Activated CD4-positive, alpha-beta T cell treated with anti-CD3 and anti-CD28 coated beads, Interleukin-2, amount 50 U/mL, for 16 hours (primary cell): ENCODE measurements at regions not wholly inside any gene's neighbourhood (a gene's known extent, or its start where the extent isn't known, plus 50 kb on each side); places are given as distances from the start of the nearest gene placed in this dataset.
A peak's percentile ranks its signal among the peaks of the same experiment; 100 is the strongest.

Source experiments
- DNase-seq: peaks from one replicate; pipeline ENCODE4 v3.0.0-alpha.2; 2020

DNA sequence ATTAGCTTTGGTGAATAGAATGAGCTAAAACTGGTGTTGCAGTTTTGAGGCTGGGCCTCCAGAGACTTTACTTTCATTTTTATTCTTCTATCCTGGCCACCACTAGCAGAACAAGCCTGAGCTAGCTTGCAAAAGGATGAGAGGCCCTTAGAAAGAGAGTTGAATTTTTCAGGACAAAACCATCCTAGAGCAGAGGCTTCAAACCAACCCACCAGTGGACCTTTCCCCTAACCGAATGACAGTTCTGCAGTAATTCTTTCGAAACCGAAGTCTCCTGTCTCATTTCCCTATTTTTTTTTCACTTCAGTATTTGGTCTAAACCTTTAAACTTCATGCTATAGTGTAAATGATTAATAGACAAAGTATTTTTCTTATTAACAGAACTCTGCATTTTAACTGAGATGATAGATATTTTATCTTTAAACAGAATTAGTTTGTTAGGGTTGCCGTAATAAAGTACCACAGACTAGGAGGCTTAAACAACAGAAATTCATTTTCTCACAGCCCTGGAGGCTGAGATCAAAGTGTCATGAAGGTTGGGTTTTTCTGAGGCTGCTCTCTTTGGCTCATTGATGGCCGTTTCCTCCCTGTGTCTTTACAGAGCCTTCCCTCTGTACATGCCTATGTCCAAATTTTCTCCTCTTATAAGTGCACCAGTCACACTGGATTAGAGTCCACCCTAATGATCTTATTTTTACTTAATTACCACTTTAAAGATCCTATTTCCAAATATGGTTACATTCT is 80.6 kb upstream of the PAK5 start:
- no peak for DNase-seq

DNA sequence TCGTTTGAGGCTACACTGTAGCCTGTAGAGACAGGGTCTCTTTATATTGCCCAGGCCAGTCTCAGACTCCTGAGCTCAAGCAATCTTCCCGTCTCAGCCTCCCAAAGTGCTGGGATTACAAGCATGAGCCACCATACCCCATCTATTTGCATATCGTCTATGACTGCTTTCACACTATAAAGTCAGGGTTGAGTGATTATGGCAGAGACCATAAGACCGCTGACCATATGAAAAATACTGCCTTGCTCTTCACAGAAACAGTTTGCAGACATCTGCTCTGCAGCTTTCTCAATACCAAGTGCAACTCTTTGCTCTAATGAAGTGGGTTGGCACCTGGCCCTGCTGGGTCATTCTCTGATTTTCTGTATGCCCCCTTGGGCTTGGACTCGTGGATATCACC is 79.5 kb upstream of the PAK5 start:
- DNase-seq, result no peak

- no peak for DNase-seq
Observed at GRCh38 chr20:9916761-9917160, 77.9 kb upstream of the PAK5 start.

DNA sequence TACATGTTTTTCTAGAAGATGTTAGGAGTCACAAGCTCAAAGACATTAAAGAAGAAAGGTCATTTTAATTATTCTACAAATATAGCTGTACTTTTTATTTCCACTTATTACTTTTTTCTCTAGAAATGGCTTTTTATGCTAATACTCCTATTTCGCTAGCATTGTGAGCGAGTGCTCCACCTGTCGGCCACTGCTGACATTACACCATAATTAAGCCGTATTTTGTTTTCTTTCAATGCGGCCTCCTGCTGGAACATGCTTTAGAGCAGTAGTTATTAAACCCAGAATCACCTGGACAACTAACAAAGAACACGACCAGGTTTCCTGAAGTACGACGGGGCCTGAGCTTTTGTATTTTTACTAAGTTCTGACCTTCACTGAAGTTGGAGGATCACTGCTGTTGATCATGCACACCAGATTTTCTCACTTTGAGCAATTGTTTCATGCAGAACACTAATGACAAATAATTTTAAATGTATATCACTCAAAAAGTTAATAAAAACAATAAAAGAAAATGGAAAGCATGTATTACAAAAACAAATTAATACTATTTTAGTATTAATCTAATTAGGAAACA is 74.1 kb upstream of the PAK5 start:
- DNase-seq, result peak; percentile 38

DNA sequence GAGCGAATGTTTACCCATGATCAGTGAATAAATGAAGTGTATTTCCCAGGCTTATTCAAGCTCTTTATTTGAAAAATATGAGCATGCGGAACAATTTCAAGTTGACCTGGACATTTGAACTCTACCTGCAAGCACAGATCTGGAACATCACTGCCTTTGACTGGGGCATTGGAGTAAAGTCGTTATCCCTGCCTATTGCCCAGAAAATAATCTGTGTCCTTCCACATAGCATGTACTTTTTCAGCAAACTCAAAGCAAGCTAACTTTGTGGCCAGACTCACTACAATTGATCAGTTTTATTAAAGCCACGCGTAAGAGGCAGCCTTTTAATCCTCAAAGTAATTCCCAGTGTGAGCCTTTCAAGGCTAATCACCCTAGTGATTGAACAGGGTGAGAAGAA is 73.4 kb upstream of the PAK5 start:
- no peak for DNase-seq

DNA sequence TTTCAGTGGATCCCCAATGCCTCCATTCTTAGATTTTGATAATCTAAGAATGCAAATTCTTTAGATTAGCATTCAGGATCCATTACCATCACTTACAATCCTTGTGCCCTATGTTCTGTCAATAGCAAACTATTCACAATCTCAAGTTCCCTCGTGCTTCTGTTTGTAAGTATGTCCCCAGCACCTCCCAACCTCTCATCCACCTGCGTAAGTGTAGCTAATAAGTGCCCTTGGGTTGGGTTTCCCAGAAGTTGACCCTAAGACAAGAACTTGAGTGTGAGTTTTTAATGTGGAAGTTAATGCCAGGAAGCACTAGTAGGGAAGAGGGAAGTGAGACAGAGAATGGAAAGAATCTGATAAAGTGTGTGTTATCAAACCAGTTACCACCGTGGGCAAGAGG is 72.6 kb upstream of the PAK5 start:
- DNase-seq, result no peak

- no peak for DNase-seq
Observed at GRCh38 chr20:9909167-9909566, 70.3 kb upstream of the PAK5 start.

GRCh38 chr20:9903048-9903655 is 64.3 kb upstream of the PAK5 start:
- DNase-seq, result no peak

DNA sequence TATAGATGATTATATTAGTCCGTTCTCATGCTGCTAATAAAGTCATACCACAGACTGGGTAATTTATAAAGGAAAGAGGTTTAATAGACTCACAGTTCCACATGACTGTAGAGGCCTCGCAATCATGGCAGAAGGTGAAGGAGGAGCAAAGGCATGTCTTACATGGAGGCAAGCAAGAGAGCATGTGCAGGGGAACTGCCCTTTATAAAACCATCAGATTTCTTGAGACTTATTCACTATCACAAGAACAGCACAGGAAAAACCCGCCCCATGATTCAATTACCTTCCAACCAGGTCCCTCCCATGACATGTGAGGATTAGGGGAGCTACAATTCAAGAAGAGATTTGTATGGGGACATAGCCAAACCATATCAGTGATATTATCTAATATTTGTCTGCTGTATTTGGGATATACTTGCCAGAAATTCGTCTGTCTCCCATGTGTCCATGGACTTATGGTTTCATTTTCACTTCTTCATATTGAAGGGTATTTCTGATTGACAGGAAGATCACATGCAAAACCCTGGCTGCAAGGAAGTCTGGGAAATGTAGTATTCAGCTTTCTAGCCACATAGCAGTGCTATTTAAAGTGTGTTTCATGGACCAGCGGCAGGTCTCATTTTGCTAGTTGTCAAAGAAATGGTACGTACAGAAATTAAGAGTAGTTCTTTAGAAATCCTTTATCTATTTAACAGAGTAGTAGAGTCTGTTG is 50.5 kb upstream of the PAK5 start:
- no peak for DNase-seq
